PC-3 (cell line): ENCODE measurements at regions not wholly inside any gene's neighbourhood (a gene's known extent, or its start where the extent isn't known, plus 50 kb on each side); places are given as distances from the start of the nearest gene placed in this dataset.

Experiments
- ATAC-seq: fragments of 200-7000 bp; cut with Tn5 transposase; 2 replicates; pipeline ENCODE4 v1.9.1; 2020; ENCODE audit warnings: mild to moderate bottlenecking, moderate library complexity
- BruUV-seq: library from RNA; stranded (reverse); fragments of 400-500 nt; replicated peaks from 2 replicates; lab custom pipeline; 2021; lab: Mats Ljungman, UMichigan
- CTCF ChIA-PET: fragments of 300-600 bp; sonication (Branson Sonifier 250); formaldehyde crosslinking; loops from one replicate; lab custom pipeline; 2022; ENCODE audit warnings: antibody characterized with exemption; lab: Charles Lee
- POLR2A ChIA-PET: fragments of 300-600 bp; sonication (Branson Sonifier 250); formaldehyde crosslinking; loops from one replicate; lab custom pipeline; 2022; ENCODE audit warnings: antibody characterized with exemption; ENCODE audit not compliant: unreplicated experiment; lab: Charles Lee
- DNase-seq: peaks from one replicate; pipeline ENCODE4 v3.0.0-alpha.2; 2015
- H2AFZ ChIP-seq: fragments of 300-600 bp; sonication (generic); 2 replicates; pipeline ENCODE4 v1.6.0; 2016; ENCODE audit warnings: antibody characterized with exemption, low read length
- H3F3A ChIP-seq: fragments of 300-600 bp; sonication (generic); one replicate; pipeline ENCODE4 v1.6.0; 2017; ENCODE audit warnings: antibody characterized with exemption, low read length, control low read depth, mild to moderate bottlenecking; ENCODE audit not compliant: unreplicated experiment
- H3K27ac ChIP-seq: fragments of 300-600 bp; sonication (generic); 2 replicates; pipeline ENCODE4 v1.5.1; 2016; ENCODE audit warnings: mild to moderate bottlenecking, low read length
- H3K27me3 ChIP-seq: fragments of 300-600 bp; sonication (generic); 2 replicates; pipeline ENCODE4 v1.6.1; 2016; ENCODE audit warnings: low read length, mixed read lengths
- H3K36me3 ChIP-seq: fragments of 300-600 bp; sonication (generic); 2 replicates; pipeline ENCODE4 v1.6.1; 2016; ENCODE audit warnings: low read depth, mixed run types, low read length, mixed read lengths
- H3K4me1 ChIP-seq: fragments of 300-600 bp; sonication (generic); 2 replicates; pipeline ENCODE4 v1.5.1; 2016; ENCODE audit warnings: low read length; ENCODE audit not compliant: insufficient read depth
- H3K4me2 ChIP-seq: fragments of 300-600 bp; sonication (generic); 2 replicates; pipeline ENCODE4 v1.6.0; 2016; ENCODE audit warnings: low read length
- H3K4me3 ChIP-seq: fragments of 300-600 bp; sonication (generic); 2 replicates; pipeline ENCODE4 v1.5.1; 2016; ENCODE audit warnings: mild to moderate bottlenecking, low read length, mixed read lengths
- H3K79me2 ChIP-seq: fragments of 300-600 bp; sonication (generic); 2 replicates; pipeline ENCODE4 v1.6.1; 2017; ENCODE audit warnings: low read length, mixed read lengths
- H3K9ac ChIP-seq: fragments of 300-600 bp; sonication (generic); 2 replicates; pipeline ENCODE4 v1.6.0; 2016; ENCODE audit warnings: mild to moderate bottlenecking, low read length
- H3K9me2 ChIP-seq: fragments of 300-600 bp; sonication (generic); replicated peaks from 2 replicates; pipeline ENCODE4 v1.6.1; 2016; ENCODE audit warnings: mixed run types, low read length, mixed read lengths
- H3K9me3 ChIP-seq: fragments of 300-600 bp; sonication (generic); 2 replicates; pipeline ENCODE4 v1.6.1; 2016; ENCODE audit warnings: low read length, mixed read lengths
- H4K20me1 ChIP-seq: fragments of 300-600 bp; sonication (generic); 2 replicates; pipeline ENCODE4 v1.6.1; 2016; ENCODE audit warnings: low read length, mixed read lengths
- CTCF ChIP-seq: fragments of 300-600 bp; sonication (generic); conservative IDR thresholded peaks from 2 replicates; pipeline ENCODE4 v1.5.1; 2017; ENCODE audit warnings: antibody characterized with exemption, low read depth, mild to moderate bottlenecking, low read length
- EZH2 ChIP-seq: fragments of 300-600 bp; sonication (generic); IDR thresholded peaks from one replicate; pipeline ENCODE4 v1.6.1; 2017; ENCODE audit warnings: antibody characterized with exemption, mild to moderate bottlenecking, low read length; ENCODE audit not compliant: unreplicated experiment
- EZH2phosphoT487 ChIP-seq: fragments of 300-600 bp; sonication (generic); IDR thresholded peaks from 2 replicates; pipeline ENCODE4 v1.6.1; 2018; ENCODE audit warnings: mild to moderate bottlenecking, antibody characterized with exemption, low read length, borderline replicate concordance
- intact Hi-C: fragments of 100-400 bp; cut with micrococcal nuclease; formaldehyde crosslinking; loops from 2 replicates; pipeline ENCODE4 v1.9.0; 2023

GRCh38 chr2:21353879-21354679, 230.3 kb downstream of the TDRD15 start:
- intact Hi-C loops, result no loop called here
- no peaks in the 10 kb centered on the region for H3K4me1 ChIP-seq
- DNase-seq (no peak), ATAC-seq (no peak)
- no peaks in the 10 kb centered on the region for H3F3A ChIP-seq
- no peak overlapping the region for H3K9ac ChIP-seq
- H3K27me3 ChIP-seq, result no peaks in the 10 kb centered on the region
- H3K4me3 ChIP-seq, result no peak overlapping the region
- ChIA-PET POLR2A (no interaction called here), CTCF (no interaction called here)
- no peak overlapping the region for H3K27ac ChIP-seq
- BruUV-seq, result no TSS peak
- TF ChIP-seq EZH2phosphoT487 (no peak), CTCF (no peak), EZH2 (no peak)
- H3K79me2 ChIP-seq, result no peaks in the 10 kb centered on the region
- H4K20me1 ChIP-seq, result no peaks in the 10 kb centered on the region
- H3K36me3 ChIP-seq, result no peaks in the 10 kb centered on the region
- H3K4me2 ChIP-seq, result no peak overlapping the region
- no peaks in the 10 kb centered on the region for H3K9me3 ChIP-seq
- H3K9me2 ChIP-seq, result no peaks in the 10 kb centered on the region
- no peak overlapping the region for H2AFZ ChIP-seq

- Histone ChIP-seq H3K4me2 (no peak overlapping the region), H3K4me1 (no peaks in the 10 kb centered on the region), H3K79me2 (no peaks in the 10 kb centered on the region), H3K27me3 (no peaks in the 10 kb centered on the region), H3F3A (no peaks in the 10 kb centered on the region), H3K27ac (no peak overlapping the region), H3K4me3 (no peak overlapping the region), H3K36me3 (no peaks in the 10 kb centered on the region), H3K9me2 (no peaks in the 10 kb centered on the region), H3K9ac (no peak overlapping the region), H3K9me3 (no peaks in the 10 kb centered on the region), H2AFZ (no peak overlapping the region), H4K20me1 (no peaks in the 10 kb centered on the region)
- TF ChIP-seq EZH2, result no peak
- TF ChIP-seq CTCF, result no peak
- TF ChIP-seq EZH2phosphoT487, result no peak
- DNase-seq (no peak), ATAC-seq (no peak)
- CTCF ChIA-PET, result no interaction called here
- BruUV-seq, result no TSS peak
- intact Hi-C loops, result no loop called here
- POLR2A ChIA-PET, result no interaction called here
These were observed 232.5 kb downstream of the TDRD15 start for GRCh38 chr2:21356086-21356856.

- Histone ChIP-seq H3K79me2 (no peaks in the 10 kb centered on the region), H3F3A (no peaks in the 10 kb centered on the region), H4K20me1 (no peaks in the 10 kb centered on the region), H3K27me3 (no peaks in the 10 kb centered on the region), H3K9ac (no peak overlapping the region), H3K4me3 (no peak overlapping the region), H3K36me3 (no peaks in the 10 kb centered on the region), H3K9me3 (no peaks in the 10 kb centered on the region), H2AFZ (no peak overlapping the region), H3K4me1 (no peaks in the 10 kb centered on the region), H3K4me2 (no peak overlapping the region), H3K9me2 (no peaks in the 10 kb centered on the region), H3K27ac (no peak overlapping the region)
- ATAC-seq, result no peak
- BruUV-seq, result no TSS peak
- CTCF ChIA-PET, result no interaction called here
- POLR2A ChIA-PET, result no interaction called here
- intact Hi-C loops, result no loop called here
- no peak for TF ChIP-seq CTCF
- DNase-seq, result no peak
These were observed 233.1 kb downstream of the TDRD15 start for GRCh38 chr2:21356857-21357255.
